NCI-H2227 treated with DMSO at 0.1 percent for 48 hours (cell line): ENCODE measurements at regions not wholly inside any gene's neighbourhood (a gene's known extent, or its start where the extent isn't known, plus 50 kb on each side); places are given as distances from the start of the nearest gene placed in this dataset.

Experiments used
- DNase-seq: peaks from one replicate; lab custom pipeline; 2025; lab: John Stamatoyannopoulos, UW

DNA sequence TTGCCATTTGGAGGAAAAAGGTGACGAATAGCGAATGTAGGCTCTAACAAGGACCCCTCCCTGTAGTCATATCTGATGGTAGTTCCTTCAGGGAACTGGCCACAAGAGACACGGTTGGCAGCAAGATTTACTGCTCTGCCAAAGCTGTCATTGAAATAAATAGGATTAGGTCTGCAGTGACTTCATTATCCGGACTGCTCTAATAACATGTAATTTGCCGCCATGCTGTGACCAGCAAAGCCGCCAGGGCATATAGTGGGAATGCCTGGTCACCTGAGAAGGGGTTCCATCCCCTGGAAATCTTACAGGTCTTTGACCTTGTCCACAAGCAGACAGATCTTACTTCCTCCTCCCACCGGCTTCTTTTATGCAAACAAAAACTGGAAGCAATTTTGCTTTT, 59.4 kb upstream of the LAPTM4A start:
- peak; percentile 74 for DNase-seq

DNA sequence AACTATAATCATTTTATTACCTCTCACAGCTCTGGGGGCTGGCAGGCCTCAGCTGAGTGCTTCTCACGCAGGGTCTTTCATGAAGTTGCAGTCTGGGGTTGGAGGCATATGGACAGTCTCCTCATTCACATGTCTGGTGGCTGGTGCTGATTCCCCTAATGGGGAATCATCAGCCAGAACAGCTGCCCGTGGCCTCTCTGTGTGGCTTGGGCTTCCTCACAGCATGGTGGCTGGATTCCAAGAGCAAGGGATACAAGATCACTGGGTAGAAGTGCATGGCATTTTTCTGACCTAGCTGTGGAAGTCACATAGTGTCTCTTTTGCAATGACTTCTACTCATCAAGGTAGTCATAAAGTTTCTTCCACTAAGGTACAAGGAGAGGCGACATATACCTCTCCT, 59.0 kb upstream of the LAPTM4A start:
- DNase-seq, result no peak

DNA sequence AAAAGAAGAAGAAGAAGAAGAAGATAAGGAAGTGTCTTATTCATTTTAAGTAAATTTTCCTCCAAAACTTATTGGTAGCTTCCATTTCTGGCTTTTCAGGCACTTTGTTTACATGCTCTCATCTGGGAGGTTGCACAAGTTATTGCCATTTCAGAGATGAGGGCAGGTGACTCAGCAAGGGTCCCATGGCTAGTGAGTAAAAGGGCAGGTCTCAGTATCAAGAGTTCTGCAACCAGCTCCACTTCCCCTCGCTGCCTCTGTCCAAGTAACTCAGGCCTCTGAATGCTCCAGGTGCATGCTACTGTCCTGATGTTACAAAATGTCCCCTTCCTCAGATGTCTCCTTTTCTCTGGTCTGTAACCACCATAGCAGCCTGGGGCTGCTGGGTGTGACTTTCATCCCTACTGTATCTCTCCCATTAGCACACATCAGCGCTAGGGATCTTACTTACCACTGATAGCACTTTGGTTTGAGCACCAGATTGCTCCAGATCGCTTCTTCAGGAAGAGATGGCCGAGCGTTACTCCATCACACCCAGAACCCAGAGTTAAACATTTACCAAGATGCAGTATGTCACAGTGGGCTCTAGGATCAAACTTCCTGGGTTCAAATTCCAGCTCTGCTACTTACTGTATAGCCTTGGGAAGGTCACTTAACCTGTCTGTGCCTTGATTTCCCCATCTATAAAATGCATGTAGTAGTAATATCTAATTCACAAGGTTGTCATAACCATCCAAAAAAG, 57.4 kb upstream of the LAPTM4A start:
- DNase-seq, result no peak

DNA sequence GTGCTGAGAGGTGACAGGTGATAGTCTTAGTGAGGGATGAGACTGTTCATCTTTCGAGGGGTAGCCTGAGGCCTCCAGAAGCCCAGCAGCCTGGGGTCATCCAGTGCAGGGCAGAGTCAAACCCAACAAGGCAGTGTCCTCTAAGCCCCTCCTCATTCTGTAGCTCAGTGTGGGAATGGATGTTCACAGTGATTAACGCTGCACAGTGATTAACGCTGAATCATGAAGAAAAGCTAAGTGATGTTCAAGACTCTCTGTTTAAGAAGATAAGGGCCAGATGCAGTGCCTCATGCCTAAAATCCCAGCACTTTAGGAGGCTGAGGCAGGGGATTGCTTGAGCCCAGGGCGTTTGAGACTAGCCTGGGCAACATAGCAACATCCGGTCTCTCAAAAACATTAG, 56.3 kb upstream of the LAPTM4A start:
- no peak for DNase-seq

DNA sequence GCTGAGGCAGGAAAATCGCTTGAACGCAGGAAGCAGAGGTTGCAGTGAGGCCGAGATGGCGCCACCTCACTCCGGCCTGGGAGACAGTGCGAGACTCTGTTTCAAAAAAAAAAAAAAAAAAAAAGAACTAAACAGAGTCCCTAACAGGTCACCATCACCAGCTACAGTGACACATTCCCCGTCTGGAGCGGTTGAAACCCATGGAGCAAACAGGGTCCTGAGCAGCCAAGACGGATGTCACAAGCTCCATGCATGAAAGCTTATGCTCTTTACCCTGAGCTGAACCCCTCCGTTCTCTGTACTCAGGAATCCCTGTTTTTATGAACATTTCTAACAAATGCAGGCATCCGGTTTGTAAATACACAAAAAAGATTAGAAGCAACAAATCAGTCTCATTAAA, 55.9 kb upstream of the LAPTM4A start:
- no peak for DNase-seq

DNA sequence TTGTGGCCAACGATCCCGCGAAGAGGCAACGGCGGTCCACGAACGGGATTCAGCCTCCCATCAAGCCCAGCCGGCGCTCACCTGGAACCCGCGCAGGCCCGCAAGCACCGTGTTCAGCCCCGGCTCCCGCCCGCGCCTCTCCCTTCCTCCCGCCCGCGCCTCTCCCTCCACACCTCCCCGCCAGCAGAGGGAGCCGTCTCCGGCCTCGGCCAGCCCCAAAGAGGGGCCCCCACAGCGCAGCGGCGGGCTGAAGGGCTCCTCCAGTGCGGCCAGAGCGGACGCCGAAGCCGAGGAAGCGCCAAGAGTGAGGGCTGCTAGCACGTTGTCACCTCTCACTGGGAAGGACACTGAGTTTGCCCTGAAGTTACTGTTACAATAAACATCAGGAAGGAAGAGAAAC, 55.3 kb upstream of the LAPTM4A start:
- peak; percentile 32 for DNase-seq

DNA sequence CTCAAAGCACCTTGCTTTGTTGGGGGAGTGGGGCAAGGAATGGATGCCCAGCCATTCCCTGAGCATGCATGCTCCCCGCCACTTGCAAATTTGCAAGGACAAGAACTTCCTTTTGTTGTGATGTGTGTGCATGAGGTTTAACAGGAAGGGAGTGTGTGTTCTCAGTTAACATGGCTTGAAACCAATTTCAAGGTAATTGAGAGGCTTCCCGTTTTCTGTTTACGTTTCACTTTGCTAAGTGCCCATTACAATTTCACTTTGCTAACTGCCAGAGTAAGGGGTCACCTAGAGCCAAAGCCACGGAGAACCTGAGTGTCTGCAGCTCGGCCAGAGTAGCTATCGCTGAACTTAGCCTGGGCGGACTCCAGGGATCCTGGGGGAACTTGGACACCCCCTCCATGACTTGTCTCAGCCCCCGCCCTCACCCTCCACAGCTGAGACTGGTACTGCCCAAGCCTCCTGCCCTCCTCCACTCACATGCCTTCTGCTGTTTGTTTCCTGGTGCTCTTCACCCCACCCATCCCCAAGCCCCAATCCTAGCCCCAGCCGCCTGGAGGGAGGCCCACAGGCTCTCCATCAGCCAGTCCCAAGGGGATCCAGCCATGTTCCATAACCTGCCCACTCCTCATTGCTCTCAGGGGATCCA, 53.6 kb upstream of the LAPTM4A start:
- DNase-seq, result no peak

DNA sequence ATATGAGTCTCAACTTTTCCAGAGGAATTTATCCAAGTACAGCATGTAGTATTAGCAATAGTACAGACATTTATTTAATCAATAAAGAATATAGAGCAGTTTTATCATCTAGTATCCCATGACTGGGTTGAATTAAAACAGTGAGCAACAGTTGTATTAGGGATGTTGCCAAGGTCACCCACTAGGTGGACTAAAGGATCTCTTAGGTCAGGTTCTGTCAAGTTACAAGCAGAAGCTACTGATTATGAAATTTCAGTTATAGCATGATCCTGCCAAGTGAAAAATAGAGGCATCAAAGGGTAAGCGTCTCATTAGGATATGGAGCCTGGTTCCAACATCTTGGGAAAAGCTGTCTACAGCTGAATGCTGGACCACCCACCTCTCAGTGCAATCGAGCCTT, 52.1 kb upstream of the LAPTM4A start:
- DNase-seq, result no peak
